ENCODE measurements at regions not wholly inside any gene's neighbourhood (a gene's known extent, or its start where the extent isn't known, plus 50 kb on each side); places are given as distances from the start of the nearest gene placed in this dataset.

DNA sequence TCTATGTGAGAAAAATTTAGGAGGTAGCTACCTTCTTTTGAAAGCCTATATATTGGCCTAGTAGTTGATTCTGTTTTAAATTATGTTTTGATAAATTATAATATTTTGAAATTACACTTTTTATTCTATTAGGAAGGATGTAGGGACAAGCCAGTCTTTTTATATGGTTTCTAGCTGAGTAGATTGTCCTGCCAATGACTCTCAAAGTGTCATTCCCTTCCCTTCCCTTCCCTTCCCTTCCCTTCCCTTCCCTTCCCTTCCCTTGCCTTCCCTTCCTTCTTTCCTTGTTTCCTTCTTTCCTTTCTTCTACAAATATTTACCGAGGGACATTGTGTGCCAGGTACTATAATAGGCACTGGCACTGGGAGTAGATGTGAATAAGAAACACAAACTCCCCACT is 99.7 kb upstream of the HDAC9 start:
- TF ChIP-seq, protein P1, sequence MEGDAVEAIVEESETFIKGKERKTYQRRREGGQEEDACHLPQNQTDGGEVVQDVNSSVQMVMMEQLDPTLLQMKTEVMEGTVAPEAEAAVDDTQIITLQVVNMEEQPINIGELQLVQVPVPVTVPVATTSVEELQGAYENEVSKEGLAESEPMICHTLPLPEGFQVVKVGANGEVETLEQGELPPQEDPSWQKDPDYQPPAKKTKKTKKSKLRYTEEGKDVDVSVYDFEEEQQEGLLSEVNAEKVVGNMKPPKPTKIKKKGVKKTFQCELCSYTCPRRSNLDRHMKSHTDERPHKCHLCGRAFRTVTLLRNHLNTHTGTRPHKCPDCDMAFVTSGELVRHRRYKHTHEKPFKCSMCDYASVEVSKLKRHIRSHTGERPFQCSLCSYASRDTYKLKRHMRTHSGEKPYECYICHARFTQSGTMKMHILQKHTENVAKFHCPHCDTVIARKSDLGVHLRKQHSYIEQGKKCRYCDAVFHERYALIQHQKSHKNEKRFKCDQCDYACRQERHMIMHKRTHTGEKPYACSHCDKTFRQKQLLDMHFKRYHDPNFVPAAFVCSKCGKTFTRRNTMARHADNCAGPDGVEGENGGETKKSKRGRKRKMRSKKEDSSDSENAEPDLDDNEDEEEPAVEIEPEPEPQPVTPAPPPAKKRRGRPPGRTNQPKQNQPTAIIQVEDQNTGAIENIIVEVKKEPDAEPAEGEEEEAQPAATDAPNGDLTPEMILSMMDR (IDR thresholded peaks at IDR 0.05), result no peak
- no peak for TF ChIP-seq ZFX (IDR thresholded peaks at IDR 0.05; ENCODE audit: borderline replicate concordance)

Measured in 22Rv1 (cell line).